ENCODE measurements at regions not wholly inside any gene's neighbourhood (a gene's known extent, or its start where the extent isn't known, plus 50 kb on each side); places are given as distances from the start of the nearest gene placed in this dataset.

DNA sequence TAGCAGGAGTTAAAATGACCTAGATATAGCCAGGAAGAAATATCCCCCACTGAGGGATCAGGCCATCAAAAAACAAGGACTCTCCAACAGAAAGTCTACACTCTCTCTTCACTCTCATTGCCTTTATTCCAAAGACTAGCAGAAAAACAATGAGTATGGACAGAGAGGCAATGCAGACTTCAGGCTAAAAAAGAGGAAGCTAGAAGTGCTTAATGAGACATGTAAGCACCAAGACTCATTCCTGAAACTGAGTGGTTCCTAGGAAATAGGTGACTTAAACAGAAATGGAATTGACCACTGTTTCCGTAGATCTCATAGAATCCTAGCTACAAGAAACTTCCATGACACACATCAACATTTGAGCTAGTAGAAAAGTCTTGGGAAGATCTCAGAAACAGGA is 387.3 kb downstream of the KDM5D start:
- no peak for DNase-seq (ENCODE audit: low read depth in 3 of 3)

- DNase-seq (ENCODE audit: low read depth in 3 of 3): no peak
Observed at GRCh38 chrY:19356735-19357134, 387.8 kb downstream of the KDM5D start.

- DNase-seq (ENCODE audit: low read depth in 3 of 3): no peak
Observed at GRCh38 chrY:19354857-19355173, 389.7 kb downstream of the KDM5D start.

GRCh38 chrY:19354061-19354856 is 390.3 kb downstream of the KDM5D start:
- DNase-seq (ENCODE audit: low read depth in 3 of 3): no peak

DNA sequence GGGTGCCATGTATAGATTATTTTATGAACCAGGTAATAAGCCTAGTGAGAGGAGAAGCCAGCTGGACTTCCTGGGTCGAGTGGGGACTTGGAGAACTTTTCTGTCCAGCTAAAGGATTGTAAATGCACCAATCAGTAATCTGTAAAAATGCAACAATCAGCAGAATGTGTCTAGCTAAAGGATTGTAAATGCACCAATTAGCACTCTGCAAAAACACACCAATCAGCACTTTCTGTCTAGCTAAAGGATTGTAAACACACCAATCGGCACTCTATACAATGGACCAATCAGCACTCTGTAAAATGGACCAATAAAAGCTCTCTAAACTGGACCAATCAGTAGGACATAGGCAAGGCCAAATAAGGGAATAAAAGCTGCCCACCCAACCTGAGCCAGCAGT is 392.9 kb downstream of the KDM5D start:
- no peak for DNase-seq (ENCODE audit: low read depth in 3 of 3)

DNA sequence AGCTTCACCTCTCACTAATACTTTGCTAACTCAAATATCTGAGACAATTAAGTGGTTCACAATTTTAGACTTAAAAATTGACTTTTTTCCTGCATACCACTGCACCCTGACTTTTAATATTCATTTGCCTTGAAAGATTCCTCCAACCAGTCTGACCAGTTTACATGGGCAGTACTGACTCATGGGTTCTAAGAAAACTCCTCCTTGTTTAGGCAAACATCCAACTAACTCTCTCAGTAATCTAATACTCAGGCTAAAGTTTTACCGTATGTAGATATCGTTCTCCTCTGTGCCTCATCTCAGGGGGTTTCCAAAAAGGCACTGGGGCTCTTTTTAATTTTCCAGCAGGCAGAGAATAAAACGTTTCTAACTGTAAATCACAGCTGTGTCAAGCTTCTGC is 422.8 kb downstream of the KDM5D start:
- DNase-seq (ENCODE audit: low read depth in 3 of 3): no peak

GRCh38 chrY:19319135-19319534 is 425.4 kb downstream of the KDM5D start:
- DNase-seq (ENCODE audit: low read depth in 3 of 3): no peak

DNA sequence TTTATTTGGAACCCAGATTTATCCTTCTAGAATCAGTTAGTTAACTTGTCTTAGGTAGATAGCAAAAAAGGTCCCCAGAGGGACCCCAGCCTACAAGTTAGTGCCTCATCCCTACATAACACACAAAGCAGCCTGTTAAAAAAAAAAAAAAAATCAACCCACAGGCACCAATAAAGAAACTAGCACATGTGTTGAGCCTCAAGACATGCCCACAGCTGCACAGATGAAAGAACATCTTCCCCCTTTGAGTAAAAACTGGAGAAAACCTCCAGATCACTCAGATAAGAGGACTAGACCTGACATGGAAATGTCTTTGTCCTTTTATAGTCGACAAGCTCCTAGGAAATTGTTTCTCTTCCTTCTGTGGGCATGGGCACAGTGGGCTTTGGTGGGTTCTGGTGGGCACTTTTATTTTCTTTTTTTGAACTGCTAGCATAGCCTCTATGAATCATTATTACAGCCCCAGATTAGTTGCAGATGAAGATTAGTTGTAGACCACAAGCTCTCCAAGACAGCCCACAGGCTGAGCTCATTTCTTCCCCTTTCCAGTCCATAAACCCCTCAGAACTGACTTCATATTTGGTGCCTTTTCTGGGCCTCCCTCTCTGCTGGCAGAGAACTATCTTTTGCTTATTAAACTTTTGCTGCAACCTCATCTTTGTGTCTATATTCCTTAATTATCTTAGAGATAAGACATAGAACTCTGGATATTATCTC is 427.1 kb downstream of the KDM5D start:
- no peak for DNase-seq (ENCODE audit: low read depth in 3 of 3)

DNA sequence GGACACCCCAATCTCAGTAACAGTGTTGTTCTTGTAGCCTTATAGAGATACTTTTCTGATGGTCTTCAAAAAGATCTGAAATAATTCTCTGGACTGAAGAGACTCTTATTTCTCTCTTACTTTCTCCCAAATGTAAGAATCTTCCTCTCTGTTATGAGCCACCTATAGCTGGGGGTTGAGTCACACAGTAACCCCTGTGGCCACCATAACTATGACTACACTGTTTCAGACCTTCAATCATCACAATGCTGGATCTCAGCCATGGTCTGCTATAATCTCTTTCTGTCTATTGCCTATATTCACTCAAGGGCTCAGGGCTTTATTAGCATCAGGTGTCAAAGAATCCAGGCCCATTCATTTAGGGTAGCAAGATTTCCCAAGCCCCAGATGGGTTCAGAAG is 436.9 kb downstream of the KDM5D start:
- no peak for DNase-seq (ENCODE audit: low read depth in 3 of 3)

- no peak for DNase-seq (ENCODE audit: low read depth in 3 of 3)
Observed at GRCh38 chrY:19303136-19303535, 441.4 kb downstream of the KDM5D start.

DNA sequence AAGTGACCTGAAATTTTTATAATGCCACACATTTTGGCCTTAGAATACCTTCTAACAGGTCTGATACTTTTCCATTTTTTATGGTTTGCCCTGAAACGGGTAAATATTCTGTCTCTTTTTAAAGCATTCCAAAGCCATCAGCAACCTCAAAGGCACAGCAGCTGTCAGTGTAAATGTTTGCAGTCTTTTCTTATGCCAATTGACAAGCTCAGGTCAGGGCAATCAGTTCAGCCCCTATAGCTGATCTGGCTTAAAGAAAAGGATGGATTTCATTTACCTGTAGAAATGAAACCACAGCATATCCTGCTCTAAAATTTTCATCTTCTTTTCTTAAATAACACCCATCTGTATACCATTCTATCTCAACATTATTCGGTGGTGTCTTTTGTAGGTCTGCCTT is 453.6 kb downstream of the KDM5D start:
- no peak for DNase-seq (ENCODE audit: low read depth in 3 of 3)

- DNase-seq (ENCODE audit: low read depth in 3 of 3): no peak
Observed at GRCh38 chrY:19274076-19274475, 470.4 kb downstream of the KDM5D start.

DNA sequence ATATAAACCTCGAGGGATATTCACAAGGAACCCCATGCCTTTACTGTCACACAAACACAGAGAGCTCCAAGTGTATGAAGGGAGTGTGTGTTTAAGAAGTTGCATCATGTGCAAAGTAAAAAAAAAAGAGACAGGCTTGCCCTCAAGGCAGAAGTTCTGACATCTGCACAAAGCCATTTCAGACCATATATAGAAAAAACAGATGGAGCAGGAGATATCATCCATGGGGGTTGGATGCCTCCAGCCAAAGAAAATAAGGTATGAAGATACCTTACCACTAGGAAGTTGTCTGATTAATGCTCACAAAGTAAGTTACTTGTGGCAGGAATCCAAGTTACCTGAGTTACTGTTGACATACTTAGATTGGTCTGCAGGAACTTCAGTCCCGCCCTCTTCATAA is 476.2 kb downstream of the KDM5D start:
- no peak for DNase-seq (ENCODE audit: low read depth in 3 of 3)

- no peak for DNase-seq (ENCODE audit: low read depth in 3 of 3)
Observed at GRCh38 chrY:19265404-19265803, 479.1 kb downstream of the KDM5D start.

DNA sequence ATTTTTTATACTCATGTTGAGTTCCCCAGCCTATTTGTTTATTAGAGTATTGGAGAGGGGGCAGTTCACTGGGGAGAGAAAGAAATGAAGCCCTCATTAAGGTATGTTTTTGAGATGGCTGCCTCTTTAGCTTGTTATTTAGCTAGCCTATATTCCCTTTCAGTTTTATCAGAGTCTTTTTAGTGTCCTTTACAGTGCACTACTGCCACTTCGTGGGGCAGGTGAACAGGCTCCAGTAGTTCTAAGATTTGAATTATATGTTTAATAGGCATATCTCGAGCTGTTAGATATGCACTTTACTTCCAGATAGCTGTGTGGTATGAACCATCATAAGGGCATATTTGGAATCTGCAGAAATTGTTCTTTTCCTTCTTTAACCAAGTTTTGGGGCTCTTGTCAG is 482.2 kb downstream of the KDM5D start:
- no peak for DNase-seq (ENCODE audit: low read depth in 3 of 3)

DNA sequence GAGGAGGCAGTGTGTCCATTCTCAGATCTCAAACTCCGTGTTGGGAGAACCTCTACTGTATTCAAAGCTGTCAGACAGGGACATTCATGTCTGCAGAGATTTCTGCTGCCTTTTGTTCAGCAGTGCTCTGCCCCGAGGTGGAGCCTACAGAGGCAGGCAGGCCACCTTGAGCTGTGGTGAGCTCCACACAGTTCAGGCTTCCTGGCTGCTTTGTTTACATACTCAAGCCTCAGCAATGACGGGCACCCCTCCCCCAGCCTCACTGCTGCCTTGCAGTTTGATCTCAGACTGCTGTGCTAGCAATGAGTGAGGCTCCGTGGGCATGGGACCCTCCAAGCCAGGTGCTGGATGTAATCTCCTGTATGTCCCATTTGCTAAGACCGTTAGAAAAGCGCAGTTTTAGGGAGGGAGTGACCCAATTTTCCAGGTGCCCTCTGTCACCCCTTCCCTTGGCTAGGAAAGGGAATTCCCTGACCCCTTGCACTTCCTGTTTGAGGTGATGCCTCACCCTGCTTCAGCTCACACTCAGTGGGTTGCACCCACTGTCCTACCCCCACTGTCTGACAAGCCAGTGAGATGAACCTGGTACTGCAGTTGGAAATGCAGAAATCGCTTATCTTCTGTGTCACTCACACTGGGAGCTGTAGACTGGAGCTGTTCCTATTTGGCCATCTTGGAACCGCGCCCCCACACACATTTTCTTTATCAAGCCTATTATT is 458.9 kb upstream of the HSFY2 start:
- DNase-seq (ENCODE audit: low read depth in 3 of 3): no peak

GRCh38 chrY:19220784-19221183 is 447.2 kb upstream of the HSFY2 start:
- no peak for DNase-seq (ENCODE audit: low read depth in 3 of 3)

- DNase-seq (ENCODE audit: low read depth in 3 of 3): no peak
Observed at GRCh38 chrY:19208915-19209314, 435.4 kb upstream of the HSFY2 start.

DNA sequence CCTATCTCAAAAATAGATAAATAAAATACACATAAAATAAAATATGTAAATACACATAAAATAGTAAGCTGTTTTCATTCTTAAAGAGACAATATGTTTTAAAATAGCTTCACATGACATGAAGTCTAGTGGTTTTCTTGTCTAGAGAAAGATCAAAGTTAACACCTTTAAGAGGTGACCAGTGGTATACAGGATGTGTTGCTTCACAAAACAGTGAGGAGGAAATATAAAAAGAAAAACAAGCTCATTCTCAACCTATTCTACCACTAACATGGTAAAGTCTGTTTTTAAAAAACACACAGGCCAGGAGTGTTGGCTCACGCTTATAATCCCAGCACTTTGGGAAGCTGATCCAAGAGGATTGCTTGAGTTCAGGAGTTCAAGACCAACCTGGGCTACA is 433.5 kb upstream of the HSFY2 start:
- no peak for DNase-seq (ENCODE audit: low read depth in 3 of 3)

DNA sequence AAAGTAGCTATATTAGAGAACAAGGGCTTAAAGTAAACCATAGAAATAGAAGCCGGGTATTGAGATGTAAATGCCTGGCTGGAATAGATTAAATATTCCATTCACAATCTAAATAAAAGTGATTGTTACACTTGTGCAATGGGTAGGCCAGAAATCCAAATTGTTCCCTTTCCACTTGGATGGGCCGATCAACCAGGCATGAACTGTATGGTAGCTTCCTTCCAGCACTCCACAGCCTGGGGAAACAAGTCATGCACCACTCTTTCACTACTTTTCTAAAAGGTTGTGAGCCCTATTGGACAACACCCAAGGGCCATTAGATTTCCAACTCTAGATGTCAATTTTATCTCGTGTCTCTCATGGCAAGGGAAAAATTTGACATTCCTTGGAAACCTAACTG is 407.3 kb upstream of the HSFY2 start:
- DNase-seq (ENCODE audit: low read depth in 3 of 3): no peak

DNA sequence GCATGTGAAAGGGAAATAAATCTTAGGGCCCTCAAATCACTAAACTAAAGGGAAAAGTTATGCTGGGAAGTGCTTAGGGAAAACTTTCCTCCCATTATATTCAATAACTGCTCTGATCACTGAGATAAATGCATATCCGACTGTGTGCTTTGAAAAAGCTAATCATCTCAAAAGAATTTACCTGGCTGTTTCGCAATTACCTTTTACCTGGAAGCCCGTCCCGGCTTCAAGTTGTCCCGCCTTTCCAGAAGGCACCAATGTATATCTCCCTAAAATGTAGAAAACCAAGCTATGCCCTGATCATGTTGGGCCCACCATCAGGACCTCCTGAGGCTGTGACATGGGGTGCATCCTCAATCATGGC is 394.6 kb upstream of the HSFY2 start:
- no peak for DNase-seq (ENCODE audit: low read depth in 3 of 3)

- DNase-seq (ENCODE audit: low read depth in 3 of 3): no peak
Observed at GRCh38 chrY:19167319-19168201, 394.0 kb upstream of the HSFY2 start.
